HL-60 (cell line): ENCODE measurements at regions not wholly inside any gene's neighbourhood (a gene's known extent, or its start where the extent isn't known, plus 50 kb on each side); places are given as distances from the start of the nearest gene placed in this dataset.

ENCODE experiments used
- POLR2AphosphoS5 ChIP-seq: IDR thresholded peaks from 2 replicates; pipeline ENCODE4 v1.6.1; 2012; ENCODE audit warnings: low read depth
- TF ChIP-seq, protein P1 (sequence below): IDR thresholded peaks from one replicate; pipeline ENCODE4 v1.5.1; 2011; ENCODE audit warnings: low read length, control low read depth, inconsistent platforms; ENCODE audit not compliant: insufficient read depth
- TF ChIP-seq, protein P2 (sequence below): IDR thresholded peaks from 2 replicates; pipeline ENCODE4 v1.6.1; 2012; ENCODE audit warnings: low read depth; ENCODE audit not compliant: insufficient replicate concordance

DNA sequence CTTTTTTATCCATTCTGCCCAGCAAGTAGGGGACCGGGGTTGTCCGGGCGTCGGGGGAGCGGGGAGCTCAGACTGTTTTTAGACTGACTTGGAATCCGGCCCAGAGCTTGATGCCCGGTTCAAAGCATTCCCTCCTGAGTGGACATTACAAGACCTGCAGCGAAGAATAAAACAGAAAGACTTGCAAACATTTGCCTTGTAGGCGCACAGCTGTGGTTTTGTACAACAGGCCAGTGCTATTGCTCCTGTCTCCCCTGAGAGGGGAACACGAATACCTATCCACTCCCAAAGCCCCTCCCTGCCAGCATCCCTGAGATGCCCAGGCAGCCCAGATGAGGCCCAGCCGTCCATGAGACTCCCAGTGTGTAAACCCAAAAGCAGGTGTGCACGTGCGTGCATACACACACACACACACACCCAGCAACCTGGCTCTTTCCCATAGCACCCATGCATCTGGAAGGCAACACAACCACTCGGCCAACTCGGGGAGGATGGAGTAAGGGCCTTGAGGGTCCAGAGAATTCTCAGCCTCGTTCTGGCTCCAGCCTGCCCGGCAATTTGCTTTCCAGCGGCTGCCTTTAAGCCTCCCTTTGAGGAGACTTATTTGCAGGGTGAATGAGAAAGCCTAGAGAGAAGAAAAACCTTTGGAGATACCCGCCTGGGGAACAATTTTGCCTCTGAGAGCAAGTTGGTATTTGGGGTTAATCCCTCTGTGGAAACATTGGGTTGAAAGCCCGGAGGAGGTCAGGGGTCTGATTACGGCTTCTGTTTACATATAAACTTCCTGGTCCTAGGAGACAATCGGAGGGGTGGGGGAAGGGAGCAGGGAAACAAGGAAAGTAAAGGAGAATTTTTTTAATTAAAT is 161.0 kb upstream of the HES1 start:
- TF ChIP-seq, protein P1, sequence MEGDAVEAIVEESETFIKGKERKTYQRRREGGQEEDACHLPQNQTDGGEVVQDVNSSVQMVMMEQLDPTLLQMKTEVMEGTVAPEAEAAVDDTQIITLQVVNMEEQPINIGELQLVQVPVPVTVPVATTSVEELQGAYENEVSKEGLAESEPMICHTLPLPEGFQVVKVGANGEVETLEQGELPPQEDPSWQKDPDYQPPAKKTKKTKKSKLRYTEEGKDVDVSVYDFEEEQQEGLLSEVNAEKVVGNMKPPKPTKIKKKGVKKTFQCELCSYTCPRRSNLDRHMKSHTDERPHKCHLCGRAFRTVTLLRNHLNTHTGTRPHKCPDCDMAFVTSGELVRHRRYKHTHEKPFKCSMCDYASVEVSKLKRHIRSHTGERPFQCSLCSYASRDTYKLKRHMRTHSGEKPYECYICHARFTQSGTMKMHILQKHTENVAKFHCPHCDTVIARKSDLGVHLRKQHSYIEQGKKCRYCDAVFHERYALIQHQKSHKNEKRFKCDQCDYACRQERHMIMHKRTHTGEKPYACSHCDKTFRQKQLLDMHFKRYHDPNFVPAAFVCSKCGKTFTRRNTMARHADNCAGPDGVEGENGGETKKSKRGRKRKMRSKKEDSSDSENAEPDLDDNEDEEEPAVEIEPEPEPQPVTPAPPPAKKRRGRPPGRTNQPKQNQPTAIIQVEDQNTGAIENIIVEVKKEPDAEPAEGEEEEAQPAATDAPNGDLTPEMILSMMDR = no peak
- TF ChIP-seq POLR2AphosphoS5 = no peak
- TF ChIP-seq, protein P2, sequence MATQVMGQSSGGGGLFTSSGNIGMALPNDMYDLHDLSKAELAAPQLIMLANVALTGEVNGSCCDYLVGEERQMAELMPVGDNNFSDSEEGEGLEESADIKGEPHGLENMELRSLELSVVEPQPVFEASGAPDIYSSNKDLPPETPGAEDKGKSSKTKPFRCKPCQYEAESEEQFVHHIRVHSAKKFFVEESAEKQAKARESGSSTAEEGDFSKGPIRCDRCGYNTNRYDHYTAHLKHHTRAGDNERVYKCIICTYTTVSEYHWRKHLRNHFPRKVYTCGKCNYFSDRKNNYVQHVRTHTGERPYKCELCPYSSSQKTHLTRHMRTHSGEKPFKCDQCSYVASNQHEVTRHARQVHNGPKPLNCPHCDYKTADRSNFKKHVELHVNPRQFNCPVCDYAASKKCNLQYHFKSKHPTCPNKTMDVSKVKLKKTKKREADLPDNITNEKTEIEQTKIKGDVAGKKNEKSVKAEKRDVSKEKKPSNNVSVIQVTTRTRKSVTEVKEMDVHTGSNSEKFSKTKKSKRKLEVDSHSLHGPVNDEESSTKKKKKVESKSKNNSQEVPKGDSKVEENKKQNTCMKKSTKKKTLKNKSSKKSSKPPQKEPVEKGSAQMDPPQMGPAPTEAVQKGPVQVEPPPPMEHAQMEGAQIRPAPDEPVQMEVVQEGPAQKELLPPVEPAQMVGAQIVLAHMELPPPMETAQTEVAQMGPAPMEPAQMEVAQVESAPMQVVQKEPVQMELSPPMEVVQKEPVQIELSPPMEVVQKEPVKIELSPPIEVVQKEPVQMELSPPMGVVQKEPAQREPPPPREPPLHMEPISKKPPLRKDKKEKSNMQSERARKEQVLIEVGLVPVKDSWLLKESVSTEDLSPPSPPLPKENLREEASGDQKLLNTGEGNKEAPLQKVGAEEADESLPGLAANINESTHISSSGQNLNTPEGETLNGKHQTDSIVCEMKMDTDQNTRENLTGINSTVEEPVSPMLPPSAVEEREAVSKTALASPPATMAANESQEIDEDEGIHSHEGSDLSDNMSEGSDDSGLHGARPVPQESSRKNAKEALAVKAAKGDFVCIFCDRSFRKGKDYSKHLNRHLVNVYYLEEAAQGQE = no peak
